HG02870 (cell line): ENCODE measurements at regions not wholly inside any gene's neighbourhood (a gene's known extent, or its start where the extent isn't known, plus 50 kb on each side); places are given as distances from the start of the nearest gene placed in this dataset.
"Not testable (repeated sequence)": the region's sequence is repeated elsewhere in the genome, so short reads cannot be mapped to it uniquely, and the experiment has no call there.

Source experiments
- ATAC-seq: cut with Tn5 transposase; IDR thresholded peaks from one replicate; pipeline ENCODE4 v1.9.1; 2021; ENCODE audit warnings: mild to moderate bottlenecking, moderate library complexity; ENCODE audit not compliant: unreplicated experiment

DNA sequence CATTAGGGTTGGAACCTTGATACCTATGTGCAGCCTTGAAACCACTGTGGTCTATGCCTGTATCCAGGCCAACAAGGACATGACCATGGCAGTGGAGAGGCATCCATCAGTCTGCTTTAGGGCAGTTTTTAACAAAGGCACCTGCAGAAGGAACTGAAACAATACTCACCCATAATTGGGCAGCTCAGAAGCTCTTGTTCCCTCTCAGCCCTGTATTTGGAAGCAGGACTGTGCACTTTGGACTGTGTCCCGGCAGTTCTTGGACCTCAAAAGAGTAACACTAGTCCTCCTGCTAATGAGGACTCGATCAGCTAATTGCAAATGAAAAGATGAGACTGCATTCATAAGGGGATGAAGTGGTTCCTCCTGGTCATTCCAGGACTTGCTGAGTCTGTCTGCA is 500.2 kb upstream of the TNP1 start:
- no peak for ATAC-seq

DNA sequence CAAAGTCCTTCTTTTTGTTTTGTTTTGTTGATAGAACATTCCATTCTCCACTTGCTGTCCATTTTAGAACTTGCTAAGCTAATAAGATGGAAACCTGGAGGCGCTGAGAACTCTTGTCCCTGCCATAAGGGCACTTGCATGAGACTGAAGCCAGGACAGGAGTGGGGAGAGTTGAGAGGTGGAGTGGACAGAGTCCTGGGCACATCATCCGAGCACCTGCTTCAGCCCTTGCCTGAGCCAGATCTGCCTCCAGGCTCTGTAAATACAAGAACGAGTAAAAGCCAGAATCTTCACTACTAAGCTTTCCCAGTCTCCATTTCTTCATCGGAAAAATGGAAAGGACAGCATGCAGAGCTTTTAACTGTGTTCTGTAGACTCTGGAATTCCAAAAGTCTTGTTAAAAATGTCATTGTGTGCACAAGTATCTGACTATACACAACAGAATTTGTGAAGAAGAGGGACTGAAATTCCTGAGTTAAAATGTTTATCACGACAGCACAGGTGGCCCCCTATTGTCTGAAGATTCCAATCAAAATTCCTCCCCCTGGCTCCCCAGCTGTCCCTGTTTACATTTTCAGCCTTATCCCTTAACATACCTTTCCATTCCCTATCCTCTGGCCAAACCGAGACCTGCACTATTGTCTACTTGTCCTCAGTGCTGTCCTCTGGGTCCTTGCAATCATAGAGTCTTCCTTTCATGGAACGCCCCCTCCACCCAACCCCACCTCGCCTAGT is 498.2 kb upstream of the TNP1 start:
- ATAC-seq = no peak

DNA sequence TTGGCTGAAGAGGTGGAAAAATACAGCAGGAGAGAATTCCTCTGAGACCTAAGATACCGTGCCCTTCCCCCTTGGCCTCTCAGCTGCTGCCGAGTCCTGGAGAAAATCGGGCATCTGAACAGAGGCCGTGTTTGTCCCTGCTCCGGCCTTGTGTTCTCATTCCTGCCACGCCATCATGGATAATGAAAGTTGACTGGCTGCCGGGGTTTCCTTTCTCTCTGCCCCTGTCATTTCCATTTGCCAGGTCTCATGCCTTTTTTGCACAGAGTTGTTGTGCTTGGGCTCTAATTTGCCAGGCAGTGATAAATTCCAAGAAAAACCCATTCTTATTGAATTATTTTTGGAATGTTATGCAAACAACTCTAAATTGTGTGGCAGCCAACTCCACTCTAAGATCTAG is 496.9 kb upstream of the TNP1 start:
- ATAC-seq = no peak

DNA sequence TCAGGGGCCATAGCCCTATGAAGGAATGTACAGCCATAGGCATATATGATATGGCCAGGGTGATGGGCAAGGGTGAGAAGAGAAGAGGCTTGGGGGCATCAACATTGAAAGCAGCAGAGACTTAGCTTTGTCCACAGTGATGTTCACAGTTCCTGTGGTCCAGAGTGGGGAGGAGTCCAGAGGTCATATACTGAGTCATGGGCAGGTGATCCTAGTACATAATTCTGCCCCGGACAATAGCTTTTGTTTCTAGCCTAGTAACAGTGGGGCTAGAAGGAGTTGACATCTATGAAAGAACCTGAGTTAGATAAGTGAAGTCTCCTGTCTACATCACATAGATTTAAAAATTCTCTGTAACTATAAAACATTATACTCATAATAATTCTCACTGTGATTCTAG is 496.3 kb upstream of the TNP1 start:
- ATAC-seq = no peak

DNA sequence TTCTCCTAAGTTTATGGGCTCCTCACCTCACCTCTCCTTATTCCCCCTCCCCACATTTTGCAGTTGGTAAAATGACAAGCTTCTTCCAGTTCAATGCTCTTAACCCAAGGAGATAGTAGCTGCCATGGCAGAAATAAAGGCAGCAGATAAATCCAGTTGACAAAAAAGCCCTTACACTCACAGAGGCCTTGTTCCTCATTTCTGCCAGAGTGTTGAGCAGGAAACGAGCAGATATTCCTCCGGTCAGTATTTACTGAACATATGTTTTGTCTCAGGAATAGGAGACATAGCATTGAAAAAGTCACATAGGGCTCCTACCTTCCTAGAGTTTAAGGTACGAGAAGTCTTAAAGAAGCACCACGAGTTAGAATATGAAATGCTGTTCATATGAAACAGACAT is 493.7 kb upstream of the TNP1 start:
- no peak for ATAC-seq

DNA sequence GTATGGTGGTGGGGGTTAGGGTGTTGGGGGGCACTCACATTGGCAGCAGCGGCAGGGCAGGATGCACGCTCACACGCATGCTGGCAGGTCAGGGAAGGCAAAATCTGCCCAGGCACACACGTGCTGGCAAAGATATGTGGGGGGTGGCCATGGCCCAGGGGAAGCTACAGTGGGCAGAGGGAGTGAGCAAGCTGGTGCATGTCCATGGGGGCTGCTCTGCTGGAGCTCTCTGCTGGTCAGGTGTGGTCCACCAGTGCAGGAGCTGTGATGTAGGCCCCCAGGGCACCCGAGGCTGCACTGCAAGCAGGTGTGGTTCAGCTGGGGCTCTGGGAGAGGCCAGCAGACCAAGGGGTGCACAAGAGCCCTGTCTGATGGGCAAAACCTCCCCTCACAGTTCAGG is 491.5 kb upstream of the TNP1 start:
- ATAC-seq = no peak

DNA sequence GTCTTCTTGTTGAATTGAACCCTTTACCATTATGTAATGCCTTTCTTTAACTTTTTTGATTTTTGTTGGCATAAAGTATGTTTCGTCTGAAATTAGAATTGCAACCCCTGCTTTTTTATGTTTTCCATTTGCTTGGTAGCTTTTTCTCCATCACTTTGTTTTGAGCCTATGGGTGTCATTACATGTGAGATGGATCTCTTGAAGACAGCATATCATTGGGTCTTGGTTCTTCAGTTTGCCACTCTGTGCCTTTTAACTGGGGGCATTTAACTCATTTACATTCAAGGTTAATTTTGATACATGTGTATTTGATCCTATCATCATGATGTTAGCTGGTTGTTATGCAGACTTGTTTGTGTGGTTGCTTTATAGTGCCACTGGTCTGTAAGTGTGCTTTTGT is 489.4 kb upstream of the TNP1 start:
- no peak for ATAC-seq

DNA sequence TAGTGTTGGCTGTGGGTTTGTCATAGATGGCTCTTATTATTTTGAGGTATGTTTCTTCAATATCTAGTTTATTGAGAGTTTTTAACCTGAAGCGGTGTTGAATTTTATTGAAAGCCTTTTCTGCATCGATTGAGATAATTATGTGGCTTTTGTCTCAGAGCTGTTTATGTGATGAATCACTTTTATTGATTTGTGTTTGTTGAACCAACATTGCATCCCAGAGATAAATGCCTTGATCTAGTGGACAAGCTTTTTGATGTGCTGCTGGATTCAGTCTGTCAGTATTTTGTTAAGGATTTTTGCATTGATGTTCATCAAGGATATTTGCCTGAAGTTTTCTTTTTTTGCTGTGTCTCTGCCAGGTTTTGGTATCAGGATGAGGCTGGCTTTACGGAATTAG is 487.8 kb upstream of the TNP1 start:
- not testable (repeated sequence) for ATAC-seq

DNA sequence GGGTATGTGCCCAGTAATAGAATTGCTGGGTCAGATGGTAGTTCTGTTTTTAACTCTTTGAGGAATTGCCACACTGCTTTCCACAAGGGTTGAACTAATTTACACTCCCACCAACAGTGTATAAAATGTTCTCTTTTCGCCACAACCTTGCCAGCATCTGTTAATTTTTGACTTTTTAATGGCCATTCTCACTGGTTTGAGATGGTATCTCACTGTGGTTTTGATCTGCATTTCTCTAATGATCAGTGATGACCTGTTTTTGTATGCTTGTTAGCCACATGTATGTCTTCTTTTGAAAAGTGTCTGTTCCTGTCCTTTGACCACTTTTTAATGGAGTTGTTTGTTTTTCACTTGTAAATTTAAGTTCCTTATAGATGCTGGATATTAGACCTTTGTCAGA is 486.2 kb upstream of the TNP1 start:
- ATAC-seq = not testable (repeated sequence)

DNA sequence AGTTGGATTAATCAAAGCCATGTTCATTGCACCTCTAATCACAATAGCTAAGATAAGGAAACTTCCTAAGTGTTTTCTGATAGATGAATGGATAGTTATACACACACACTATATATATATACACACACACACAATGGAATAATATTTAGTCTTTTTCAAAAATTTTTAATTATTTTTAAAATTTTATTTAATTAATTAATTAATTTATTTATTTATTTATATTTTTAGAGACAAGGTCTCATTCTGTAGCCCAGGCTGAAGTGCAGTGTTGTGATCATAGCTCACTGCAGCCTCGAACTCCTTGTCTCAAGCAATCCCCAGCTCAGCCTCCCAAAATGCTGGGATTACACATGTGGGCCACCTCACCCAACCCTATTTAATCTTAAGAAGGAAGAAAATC is 481.0 kb upstream of the TNP1 start:
- ATAC-seq = no peak

DNA sequence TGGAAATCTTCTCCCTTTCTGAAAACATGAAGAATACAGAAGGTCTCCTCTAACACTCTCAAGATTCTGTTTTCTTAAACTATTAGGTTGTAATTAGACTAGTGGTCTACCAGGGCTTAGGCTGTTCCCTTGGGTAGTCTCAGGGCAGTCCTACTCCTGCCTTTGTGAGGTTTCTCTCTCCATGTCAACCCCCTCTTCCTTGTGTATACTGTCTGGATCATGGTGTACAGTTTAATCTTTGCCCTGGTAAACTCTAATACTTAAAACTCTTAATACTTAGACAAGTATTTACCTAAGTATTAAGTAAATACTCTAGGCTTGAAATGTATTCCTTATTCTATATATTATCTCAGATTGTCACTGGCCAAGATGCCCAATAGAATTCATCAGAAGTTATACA is 480.3 kb upstream of the TNP1 start:
- no peak for ATAC-seq

DNA sequence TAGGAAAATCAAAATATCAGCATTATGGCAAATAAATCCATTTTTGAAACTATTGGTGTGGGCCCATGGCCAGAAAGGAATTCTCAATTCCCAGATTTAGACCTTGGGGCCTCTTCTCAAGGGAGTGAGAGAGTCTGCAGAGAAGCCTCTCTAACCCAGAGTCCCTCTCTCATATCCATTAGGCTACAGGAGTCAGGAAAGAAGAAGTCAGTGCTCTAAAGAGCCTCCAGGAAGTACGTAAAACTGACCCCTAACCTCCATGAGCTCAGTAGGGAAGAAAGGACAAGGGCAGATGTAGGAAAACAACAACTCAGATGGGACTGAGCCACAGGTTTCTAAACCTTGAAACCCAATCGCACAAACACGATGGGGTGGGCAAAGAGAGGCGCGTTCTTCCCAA is 479.9 kb upstream of the TNP1 start:
- no peak for ATAC-seq

DNA sequence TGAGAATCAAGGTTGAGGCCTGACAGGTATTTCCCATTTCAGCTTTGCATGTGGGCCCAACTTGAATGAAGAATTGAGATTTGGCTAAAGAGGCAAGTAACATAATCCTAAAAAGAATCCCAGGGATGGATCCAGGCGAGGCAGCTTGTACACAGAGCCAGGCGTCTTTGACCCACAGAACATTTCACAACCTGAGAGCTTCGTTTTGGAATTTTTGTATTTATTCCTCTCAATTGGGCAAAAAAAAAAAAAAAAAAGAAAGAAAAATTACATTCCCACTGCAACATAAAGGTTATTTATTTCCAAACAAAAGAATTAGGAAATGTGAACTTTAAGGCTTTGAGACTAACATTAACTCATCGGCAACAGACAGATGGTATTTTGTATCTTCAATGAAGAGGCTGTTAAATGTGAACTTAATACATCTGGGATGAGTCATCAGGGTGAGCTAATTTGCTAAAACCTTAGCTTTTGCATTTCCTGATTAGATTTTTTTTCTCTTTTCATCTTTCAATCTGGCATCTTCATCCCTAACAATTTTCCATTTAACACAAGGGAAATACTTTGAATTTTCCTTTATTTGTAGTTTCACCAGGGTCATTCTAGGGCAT is 478.5 kb upstream of the TNP1 start:
- ATAC-seq = no peak

DNA sequence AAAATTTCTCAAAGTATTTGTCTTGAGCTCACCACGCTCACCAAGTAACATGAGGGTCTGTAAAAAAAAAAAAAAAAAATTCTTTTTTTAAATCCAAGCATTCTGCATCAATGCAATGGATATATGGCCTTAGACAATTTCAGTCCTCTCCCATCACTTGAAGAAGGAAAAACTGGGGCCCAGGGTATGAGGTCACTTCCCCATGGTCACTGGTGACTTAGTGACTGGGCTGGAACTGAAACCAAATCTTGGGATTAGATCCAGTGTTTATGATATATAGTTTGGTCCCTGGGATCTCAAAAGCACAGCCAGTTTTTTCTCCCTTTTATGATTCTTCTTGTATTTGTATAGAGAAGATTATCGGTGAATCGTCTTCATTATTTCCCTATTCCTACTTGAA is 477.9 kb upstream of the TNP1 start:
- no peak for ATAC-seq

DNA sequence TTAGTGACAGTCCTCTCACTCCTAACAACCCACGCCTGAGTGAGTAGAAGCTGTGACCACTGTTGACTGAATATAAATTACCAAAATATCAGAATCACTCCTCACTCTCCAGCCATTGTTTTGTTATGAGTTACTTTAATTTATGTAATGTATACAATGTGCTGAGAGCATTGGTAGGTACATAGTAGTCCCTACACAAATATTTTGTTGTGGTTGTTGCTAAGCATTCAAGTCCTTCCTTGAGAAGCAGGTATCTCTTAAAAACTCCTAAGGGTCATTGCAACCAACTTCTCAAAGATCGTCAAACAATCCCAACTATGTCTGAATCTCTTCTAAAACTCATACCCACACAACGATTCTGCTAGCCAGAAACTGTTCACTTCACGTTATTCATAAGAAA is 476.8 kb upstream of the TNP1 start:
- no peak for ATAC-seq

DNA sequence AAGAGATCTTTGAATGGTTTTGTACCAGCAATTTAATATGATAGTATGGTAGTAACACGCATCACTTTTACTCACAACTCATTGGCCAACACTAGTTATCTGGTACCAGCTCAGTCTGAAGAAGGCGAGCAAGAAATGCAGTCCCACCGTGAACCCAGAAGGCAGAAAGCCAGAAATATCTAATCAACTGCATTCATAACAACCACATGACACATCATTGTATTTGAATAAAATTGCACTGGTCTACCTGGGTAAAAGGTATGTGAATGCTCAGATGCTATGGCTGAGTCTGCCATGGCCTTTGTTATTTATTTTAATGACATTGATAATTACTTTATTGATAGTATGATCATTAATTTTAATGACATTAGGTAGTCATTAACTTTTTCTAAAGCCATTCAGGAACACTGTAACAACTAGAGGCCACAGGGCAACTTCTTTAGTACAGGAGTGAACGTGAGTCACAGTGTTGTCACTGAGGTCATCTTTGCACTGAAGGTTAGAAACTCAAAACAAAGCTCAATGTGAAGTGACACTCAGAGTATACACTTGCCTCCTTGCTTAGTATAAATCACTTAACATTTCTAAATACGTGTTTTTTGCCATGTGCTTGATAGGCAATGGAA is 475.6 kb upstream of the TNP1 start:
- no peak for ATAC-seq

DNA sequence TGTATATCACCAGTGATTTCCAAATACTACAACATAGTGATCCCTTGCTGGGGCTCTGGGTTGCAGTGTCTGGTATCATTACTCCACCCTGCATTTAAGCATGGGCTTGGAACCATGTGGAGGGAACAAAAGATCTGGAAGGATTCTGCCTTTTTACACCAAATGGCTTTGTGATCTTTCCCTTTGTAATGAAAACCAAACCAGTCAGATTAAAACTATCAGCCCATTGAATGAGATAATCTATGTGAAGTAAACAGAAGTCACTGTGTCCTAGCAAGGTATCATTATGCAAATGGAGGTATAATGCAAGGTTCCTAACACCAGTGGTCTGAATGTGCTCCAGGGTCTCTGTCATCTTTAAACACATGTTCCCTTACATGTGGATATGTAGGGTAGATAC is 474.7 kb upstream of the TNP1 start:
- ATAC-seq = no peak

DNA sequence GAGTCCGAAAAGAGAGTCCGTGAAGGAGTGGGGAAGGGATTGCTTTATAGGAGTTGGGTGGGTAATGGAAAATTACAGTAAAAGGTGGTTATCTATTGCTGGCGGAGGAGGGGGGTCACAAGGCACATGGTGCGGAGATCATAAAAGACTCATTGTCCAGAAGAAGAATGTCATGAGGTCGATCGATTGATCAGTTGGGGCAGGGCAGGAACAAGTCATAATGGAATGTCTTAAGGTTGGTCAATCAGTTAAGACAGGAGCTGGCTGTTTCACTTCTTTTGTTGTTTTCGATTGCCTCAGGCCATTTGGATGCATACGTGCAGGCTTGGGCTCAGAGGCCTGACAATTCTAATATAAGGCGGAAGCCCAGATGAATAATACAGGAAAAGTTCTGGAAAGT is 473.0 kb upstream of the TNP1 start:
- ATAC-seq = no peak

DNA sequence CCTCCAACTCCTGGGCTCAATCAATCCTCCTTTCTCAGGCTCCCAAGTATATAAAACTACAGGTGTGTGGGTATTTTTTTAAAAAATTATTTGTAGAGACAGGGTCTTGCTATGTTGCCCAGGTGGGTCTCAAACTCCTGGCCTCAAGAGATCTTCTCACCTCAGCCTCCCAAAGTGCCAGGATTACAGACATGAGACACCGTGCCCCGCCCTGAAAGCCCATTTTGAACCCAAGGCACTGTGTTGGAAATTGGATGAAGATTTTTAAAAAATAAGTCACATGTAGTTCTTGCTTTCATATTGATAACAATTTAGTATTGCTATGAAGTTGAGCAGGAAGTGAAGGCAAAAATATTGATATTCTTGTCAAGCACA is 472.5 kb upstream of the TNP1 start:
- ATAC-seq = no peak

DNA sequence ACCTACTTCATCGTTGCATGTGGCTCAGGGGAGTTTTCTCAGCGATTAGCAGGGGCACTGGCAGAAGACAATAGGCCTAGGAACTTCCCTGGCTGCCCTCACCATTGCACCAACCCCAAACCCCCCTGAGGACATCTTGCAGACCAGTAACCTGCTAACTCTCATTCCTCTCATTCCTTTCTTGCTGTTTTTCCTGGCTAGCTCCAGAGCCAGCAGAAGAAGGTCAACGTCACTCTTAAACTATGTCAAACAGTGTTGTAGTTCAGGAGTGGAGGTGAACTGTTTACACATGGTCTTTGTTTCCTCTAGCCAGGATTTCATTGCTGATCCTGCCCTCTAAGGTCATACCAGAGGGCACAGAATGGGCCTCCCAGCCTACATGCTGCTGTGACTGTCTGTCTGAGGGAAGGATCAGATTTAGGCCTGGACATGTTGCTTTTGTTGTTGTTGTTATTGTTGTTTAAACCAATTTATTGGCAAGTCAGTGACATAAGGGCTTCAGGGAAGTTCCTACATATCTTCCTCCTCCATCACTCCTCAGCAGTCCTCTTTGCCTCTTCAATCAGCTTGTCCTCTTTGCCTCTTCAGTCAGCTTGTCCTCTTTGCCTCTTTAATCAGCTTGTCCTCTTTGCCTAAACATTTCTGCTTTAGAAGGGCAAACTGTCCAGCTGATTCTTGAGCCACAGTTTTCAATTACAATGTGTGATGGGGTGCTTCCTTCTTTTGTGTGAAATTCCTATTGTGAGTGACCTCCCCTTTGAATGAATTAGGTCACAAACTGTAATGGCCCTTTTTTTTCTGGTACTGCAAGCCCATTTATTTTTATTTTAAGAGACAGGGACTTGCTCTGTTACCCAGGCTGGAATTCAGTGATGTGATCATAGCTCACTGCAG is 471.9 kb upstream of the TNP1 start:
- ATAC-seq = no peak

DNA sequence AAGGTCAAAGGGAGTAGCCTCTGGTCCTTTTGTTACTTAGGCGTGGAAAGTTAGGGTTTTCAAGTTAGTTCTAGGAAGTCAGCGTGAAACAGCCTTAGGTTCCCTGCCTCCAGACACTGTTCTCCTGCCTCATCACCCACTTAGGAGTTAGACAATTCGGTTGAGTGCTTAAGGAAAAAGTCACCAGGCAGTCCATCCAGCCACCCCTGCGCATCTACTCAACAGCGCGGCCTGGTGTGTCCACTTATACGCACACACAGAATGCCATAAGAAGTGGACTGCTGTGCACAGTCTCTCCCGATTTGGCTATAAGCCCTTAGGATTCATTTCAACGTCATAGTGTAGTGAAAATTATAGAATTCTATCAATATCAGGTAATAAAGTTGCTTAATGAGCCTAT is 470.8 kb upstream of the TNP1 start:
- no peak for ATAC-seq

DNA sequence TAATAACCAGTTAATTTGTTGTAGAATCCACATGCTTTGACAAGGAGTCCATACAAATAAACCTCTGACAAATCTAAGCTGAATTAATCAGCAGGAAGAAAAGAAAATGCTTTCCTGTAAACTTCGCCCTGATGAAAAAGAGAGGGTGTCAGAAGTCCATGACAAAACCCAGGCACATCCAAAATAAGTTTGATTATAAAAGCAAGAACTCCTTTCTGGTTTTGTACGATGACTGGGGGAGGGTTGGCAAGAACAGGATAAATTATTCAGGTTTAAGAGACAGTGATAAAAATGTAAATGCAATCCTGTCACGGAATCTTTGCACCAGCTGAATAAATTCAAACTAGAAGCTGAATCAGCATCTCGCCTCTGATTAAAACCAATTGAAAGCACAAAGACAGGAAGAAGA is 469.2 kb upstream of the TNP1 start:
- no peak for ATAC-seq
